22Rv1 (cell line): ENCODE measurements at regions not wholly inside any gene's neighbourhood (a gene's known extent, or its start where the extent isn't known, plus 50 kb on each side); places are given as distances from the start of the nearest gene placed in this dataset.
A peak's percentile ranks its signal among the peaks of the same experiment; 100 is the strongest.
"Not testable (repeated sequence)": the region's sequence is repeated elsewhere in the genome, so short reads cannot be mapped to it uniquely, and the experiment has no call there.

Experiments used
- H3K27ac ChIP-seq: fragments of 450-650 bp; 2 replicates; pipeline ENCODE4 v1.5.1; 2017
- CTCF ChIP-seq: fragments of 450-650 bp; IDR thresholded peaks from 2 replicates; pipeline ENCODE4 v1.5.1; 2017; ENCODE audit warnings: mild to moderate bottlenecking
- ZFX ChIP-seq: fragments of 450-650 bp; IDR thresholded peaks from 2 replicates; pipeline ENCODE4 v1.6.1; 2017; ENCODE audit warnings: antibody characterized with exemption, borderline replicate concordance

DNA sequence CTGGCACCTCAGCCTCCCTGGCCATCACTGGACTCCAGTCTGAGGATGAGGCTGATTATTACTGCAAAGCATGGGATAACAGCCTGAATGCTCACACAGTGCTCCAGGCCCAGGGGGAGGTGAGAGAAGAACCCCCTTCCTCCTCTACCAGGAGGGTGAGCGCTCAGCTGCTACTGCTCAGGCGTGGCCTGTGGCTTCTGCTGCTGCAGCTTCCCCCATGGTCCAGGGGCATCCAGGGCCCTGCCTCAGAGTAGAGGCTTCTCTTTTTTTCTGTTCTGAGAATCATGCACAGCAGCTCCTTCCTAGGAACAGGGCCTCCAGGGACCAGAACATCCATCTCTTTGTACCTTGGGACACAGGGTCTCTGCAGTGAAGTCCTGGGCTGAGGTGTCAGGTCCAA lies 83.1 kb downstream of the VPREB1 start:
- no peak overlapping the region for H3K27ac ChIP-seq
- no peak for TF ChIP-seq CTCF
- no peak for TF ChIP-seq ZFX

GRCh38 chr22:22329792-22330191 lies 85.2 kb downstream of the VPREB1 start:
- TF ChIP-seq CTCF (no peak), ZFX (no peak)
- H3K27ac ChIP-seq: no peak overlapping the region

DNA sequence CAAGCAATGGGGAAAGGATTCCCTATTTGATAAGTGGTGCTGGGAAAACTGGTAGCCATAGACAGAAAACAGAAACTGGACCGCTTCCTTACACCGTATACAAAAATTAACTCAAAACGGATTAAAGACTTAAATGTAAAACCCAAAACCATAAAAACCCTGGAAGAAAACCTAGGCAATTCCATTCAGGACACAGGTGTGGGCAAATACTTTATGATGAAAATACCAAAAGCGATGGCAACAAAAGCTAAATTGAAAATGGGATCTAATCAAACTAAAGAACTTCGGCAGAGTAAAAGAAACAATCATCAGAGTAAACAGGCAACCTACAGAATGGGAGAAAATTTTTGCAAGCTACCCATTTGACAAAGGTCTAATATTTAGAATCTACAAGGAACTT lies 91.1 kb downstream of the VPREB1 start:
- not testable (repeated sequence) for H3K27ac ChIP-seq

- H3K27ac ChIP-seq: not testable (repeated sequence)
These were observed 91.7 kb downstream of the VPREB1 start for GRCh38 chr22:22336333-22336732.

- H3K27ac ChIP-seq: not testable (repeated sequence)
These were observed 94.2 kb downstream of the VPREB1 start for GRCh38 chr22:22338778-22339177.

DNA sequence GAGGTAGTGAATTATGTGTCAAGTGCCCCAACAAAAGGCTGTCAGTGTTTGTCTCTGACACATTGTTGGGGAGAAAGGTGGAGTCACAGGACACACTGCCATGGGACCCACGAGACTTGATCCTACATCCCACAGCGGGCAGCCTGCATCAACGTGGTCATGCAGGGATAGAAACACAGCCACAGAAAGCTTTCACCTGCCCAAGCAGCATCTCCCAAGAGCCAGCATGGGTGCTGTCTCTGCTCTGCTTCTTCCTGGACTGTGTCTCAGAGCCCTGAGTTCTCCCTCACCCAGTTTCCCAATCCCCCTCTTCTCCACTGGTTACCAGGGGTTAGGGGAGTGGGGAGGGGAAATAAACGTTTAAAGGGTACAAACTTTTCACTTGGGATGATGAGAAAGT lies 97.2 kb downstream of the VPREB1 start:
- no peak overlapping the region for H3K27ac ChIP-seq
- TF ChIP-seq CTCF: no peak
- no peak for TF ChIP-seq ZFX

- no peak overlapping the region for H3K27ac ChIP-seq
- peak; percentile 93 for TF ChIP-seq CTCF
- TF ChIP-seq ZFX: no peak
These were observed 98.4 kb downstream of the VPREB1 start for GRCh38 chr22:22342697-22343580.

GRCh38 chr22:22343581-22344296 lies 99.2 kb downstream of the VPREB1 start:
- no peak for TF ChIP-seq ZFX
- TF ChIP-seq CTCF: no peak
- no peak overlapping the region for H3K27ac ChIP-seq

DNA sequence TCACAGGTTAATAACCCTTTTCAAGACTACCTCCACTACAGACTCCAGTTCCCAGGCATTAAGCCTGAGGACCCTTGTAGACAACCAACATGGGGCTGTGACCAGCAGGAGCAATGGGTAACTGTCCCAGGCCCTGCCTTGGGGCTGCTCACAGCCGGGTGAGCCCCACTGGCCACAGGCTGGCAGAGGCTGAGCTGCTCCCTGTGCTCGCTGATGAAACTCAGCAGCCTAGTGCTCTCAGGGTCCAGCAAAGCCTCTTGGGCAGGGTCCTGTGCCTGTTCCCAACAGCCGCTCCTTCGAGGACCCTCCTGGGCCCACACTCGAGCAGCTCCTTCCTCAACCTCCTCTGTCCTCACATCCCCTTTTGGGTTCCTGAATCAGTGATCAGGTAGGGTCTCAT lies 99.8 kb downstream of the VPREB1 start:
- TF ChIP-seq ZFX (no peak), CTCF (no peak)
- H3K27ac ChIP-seq: no peak overlapping the region
